ENCODE measurements at regions not wholly inside any gene's neighbourhood (a gene's known extent, or its start where the extent isn't known, plus 50 kb on each side); places are given as distances from the start of the nearest gene placed in this dataset.

GRCh38 chr19:57047743-57048142, 72.0 kb upstream of the USP29 start:
- no peak overlapping the region for H3K27ac Mint-ChIP-seq
- peaks cover 46% of the 10 kb centered on the region for H3K9me3 Mint-ChIP-seq
- H3K4me1 Mint-ChIP-seq = no peaks in the 10 kb centered on the region
- H3K36me3 Mint-ChIP-seq (ENCODE audit: low read depth) = no peaks in the 10 kb centered on the region
- no peaks in the 10 kb centered on the region for H3K27me3 Mint-ChIP-seq (ENCODE audit: low read depth)
- TF ChIP-seq CTCF (IDR thresholded peaks at IDR 0.05; ENCODE audit: unreplicated experiment in 3 of 3) = no peak
- no peak overlapping the region for H3K4me3 Mint-ChIP-seq

- TF ChIP-seq CTCF (IDR thresholded peaks at IDR 0.05; ENCODE audit: unreplicated experiment in 3 of 3) = no peak
- Mint-ChIP-seq H3K4me1 (no peaks in the 10 kb centered on the region), H3K36me3 (ENCODE audit: low read depth) (peaks cover 4% of the 10 kb centered on the region), H3K27ac (no peak overlapping the region), H3K27me3 (ENCODE audit: low read depth) (no peaks in the 10 kb centered on the region), H3K9me3 (peaks cover 62% of the 10 kb centered on the region), H3K4me3 (no peak overlapping the region)
These were observed 68.9 kb upstream of the USP29 start for GRCh38 chr19:57050863-57051262.

- Mint-ChIP-seq H3K27me3 (ENCODE audit: low read depth) (no peaks in the 10 kb centered on the region), H3K27ac (no peak overlapping the region), H3K4me3 (no peak overlapping the region), H3K9me3 (peaks cover 62% of the 10 kb centered on the region), H3K4me1 (no peaks in the 10 kb centered on the region), H3K36me3 (ENCODE audit: low read depth) (peaks cover 4% of the 10 kb centered on the region)
- TF ChIP-seq CTCF (IDR thresholded peaks at IDR 0.05; ENCODE audit: unreplicated experiment in 3 of 3) = no peak
These were observed 67.7 kb upstream of the USP29 start for GRCh38 chr19:57052081-57052480.

- no peaks in the 10 kb centered on the region for H3K27me3 Mint-ChIP-seq (ENCODE audit: low read depth)
- no peak for TF ChIP-seq CTCF (IDR thresholded peaks at IDR 0.05; ENCODE audit: unreplicated experiment in 3 of 3)
- no peak overlapping the region for H3K27ac Mint-ChIP-seq
- H3K4me3 Mint-ChIP-seq = no peak overlapping the region
- H3K4me1 Mint-ChIP-seq = no peaks in the 10 kb centered on the region
- H3K36me3 Mint-ChIP-seq (ENCODE audit: low read depth) = peaks cover 4% of the 10 kb centered on the region
- H3K9me3 Mint-ChIP-seq = peaks cover 60% of the 10 kb centered on the region
These were observed 66.4 kb upstream of the USP29 start for GRCh38 chr19:57053401-57053800.

- no peaks in the 10 kb centered on the region for H3K4me1 Mint-ChIP-seq
- H3K27me3 Mint-ChIP-seq (ENCODE audit: low read depth) = peaks cover under 1% of the 10 kb centered on the region
- no peak for TF ChIP-seq CTCF (IDR thresholded peaks at IDR 0.05; ENCODE audit: unreplicated experiment in 3 of 3)
- H3K4me3 Mint-ChIP-seq = no peak overlapping the region
- no peak overlapping the region for H3K27ac Mint-ChIP-seq
- peaks cover 57% of the 10 kb centered on the region for H3K9me3 Mint-ChIP-seq
- peaks cover 4% of the 10 kb centered on the region for H3K36me3 Mint-ChIP-seq (ENCODE audit: low read depth)
These were observed 63.8 kb upstream of the USP29 start for GRCh38 chr19:57055956-57056355.

GRCh38 chr19:57057036-57057686, 62.6 kb upstream of the USP29 start:
- no peak for TF ChIP-seq CTCF (IDR thresholded peaks at IDR 0.05; ENCODE audit: unreplicated experiment in 3 of 3)
- peaks cover 57% of the 10 kb centered on the region for H3K9me3 Mint-ChIP-seq
- no peak overlapping the region for H3K4me3 Mint-ChIP-seq
- H3K27me3 Mint-ChIP-seq (ENCODE audit: low read depth) = peaks cover 7% of the 10 kb centered on the region
- no peaks in the 10 kb centered on the region for H3K4me1 Mint-ChIP-seq
- no peak overlapping the region for H3K27ac Mint-ChIP-seq
- peaks cover 4% of the 10 kb centered on the region for H3K36me3 Mint-ChIP-seq (ENCODE audit: low read depth)
